OCI-M1 (cell line): ENCODE measurements at regions not wholly inside any gene's neighbourhood (a gene's known extent, or its start where the extent isn't known, plus 50 kb on each side); places are given as distances from the start of the nearest gene placed in this dataset.
"Not testable (repeated sequence)": the region's sequence is repeated elsewhere in the genome, so short reads cannot be mapped to it uniquely, and the experiment has no call there.

ENCODE experiments used
- DNase-seq: peaks from one replicate; lab custom pipeline; 2025; lab: John Stamatoyannopoulos, UW

DNA sequence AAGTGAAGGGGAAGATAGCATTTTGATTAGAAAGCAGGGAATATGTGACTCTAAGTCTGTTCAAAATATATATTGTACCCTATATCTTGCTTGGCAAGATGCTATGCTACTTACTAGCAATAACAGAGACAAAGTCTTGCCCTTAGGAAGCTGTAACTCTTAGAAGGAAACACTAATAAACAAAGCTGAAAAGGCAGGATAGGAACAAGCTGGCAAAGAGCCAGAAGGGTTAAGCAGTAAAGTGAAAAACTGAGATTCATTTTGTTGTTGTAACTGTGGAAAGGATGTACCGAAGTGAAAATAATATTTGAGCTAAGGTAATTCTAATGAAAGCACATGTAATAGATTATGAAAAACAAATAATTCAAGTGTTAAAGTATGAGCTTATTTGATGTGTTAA, 527.1 kb upstream of the FLRT2 start:
- DNase-seq: no peak

DNA sequence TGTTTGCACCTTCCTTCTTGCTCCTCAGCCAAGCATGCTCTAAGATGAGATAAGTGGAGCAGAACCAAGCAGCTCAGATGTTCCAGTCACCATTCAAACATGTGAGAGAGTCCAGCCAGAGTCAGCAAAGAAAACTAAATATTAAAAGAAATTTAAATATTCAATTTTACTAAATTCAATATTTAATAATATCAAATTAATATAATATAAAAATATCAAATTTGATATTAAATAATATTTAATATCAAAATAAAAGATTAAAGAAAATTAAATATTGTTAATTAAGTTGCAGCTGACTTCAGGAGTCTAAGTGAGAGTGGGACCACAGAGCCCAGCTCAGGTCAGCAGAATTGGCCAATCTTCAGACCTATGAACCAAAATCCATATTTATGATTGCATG, 526.1 kb upstream of the FLRT2 start:
- no peak for DNase-seq

- no peak for DNase-seq
Observed at GRCh38 chr14:85009506-85009905, 520.4 kb upstream of the FLRT2 start.

DNA sequence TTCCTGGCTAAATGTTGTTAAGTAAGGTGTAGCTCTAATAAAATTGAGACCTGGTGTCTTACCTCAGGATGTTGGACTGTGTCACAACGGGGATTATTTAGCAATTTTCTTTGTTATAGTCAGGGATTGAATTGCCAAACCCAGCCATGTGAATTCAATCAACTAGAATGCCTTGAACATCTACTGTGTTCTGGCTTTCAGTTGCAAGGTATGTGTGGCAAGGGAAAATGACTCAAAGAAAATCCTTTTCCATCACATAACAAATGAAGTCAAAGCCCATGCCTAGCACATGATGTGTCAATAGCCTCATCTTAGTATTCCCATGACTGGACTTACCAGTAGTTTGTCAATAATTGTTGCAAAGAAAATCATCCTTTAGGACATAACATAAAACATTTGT, 519.8 kb upstream of the FLRT2 start:
- DNase-seq: no peak

DNA sequence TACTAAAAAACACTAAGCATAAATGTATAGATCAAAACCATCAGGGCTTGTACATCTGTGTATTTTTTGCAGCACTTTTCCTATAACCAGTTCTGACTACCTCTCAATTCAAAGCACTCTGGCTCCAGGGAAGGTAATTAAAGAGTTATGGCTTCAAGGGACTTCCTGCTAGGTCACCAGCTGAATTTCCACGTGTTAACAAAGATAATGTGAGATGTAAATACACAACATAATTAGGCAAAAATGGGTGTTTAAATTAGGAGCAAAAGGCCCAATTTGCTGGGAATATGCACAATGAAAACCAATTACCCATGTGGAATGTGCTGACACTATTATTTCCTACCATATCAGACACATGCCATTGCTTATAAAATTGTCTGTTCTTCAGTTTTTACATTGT, 513.4 kb upstream of the FLRT2 start:
- DNase-seq: no peak

DNA sequence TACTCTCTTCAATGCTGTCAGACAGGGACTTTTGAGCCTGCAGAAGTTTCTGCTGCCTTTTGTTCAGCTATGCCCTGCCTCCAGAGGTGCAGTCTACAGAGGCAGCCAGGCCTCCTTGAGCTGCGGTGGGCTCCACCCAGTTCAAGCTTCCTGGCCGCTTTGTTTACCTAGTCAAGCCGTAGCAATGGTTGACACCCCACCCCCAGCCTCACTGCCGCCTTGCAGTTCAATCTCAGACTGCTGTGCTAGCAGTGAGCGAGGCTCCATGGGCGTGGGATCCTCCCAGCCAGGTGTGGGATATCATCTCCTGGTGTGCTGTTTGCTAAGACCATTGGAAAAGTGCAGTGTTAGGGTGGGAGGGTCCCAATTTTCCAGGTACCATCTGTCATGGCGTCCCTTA, 506.1 kb upstream of the FLRT2 start:
- not testable (repeated sequence) for DNase-seq

GRCh38 chr14:85024931-85025330, 505.0 kb upstream of the FLRT2 start:
- DNase-seq: no peak

- no peak for DNase-seq
Observed at GRCh38 chr14:85027681-85028370, 502.1 kb upstream of the FLRT2 start.

DNA sequence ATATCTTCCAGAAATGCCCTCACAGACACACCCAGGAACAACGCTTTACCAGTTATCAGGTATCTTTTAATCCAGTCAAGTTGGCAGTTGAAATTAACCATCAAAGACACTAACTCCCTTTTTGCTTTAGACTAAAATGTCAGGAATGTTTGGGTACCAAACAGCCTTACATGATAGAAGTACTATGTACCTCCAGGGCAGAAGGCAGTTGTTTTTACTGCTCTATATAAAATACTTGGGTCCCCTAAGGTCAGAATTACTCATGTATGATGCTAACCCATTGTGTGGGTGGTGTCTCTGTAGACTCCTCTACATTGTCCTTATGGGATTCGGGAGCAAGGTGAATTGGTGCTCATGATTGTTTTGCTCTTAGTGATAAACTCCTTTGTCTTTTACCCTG, 492.5 kb upstream of the FLRT2 start:
- DNase-seq: no peak

GRCh38 chr14:85038526-85039352, 491.2 kb upstream of the FLRT2 start:
- DNase-seq: no peak

- no peak for DNase-seq
Observed at GRCh38 chr14:85039353-85039626, 490.7 kb upstream of the FLRT2 start.

- DNase-seq: no peak
Observed at GRCh38 chr14:85040046-85040685, 489.8 kb upstream of the FLRT2 start.

DNA sequence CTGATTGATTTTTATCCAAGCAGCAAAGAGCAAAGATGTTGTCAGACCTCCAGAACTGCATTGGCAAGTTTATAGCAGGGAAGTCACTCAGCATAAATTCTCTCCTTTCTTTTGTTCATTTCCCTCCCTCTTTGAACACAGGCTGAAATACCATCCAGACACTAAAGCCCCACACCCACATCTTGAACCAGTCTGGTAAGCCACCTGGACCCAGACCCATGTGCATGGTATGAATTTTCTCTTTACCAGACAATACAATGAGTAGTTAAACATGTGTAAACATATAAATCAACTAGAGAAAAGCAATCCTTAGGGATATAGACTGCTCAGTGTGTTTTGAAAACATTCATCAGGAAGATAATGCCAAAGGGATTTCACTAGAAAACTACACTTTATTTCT, 488.3 kb upstream of the FLRT2 start:
- no peak for DNase-seq

GRCh38 chr14:85042301-85042700, 487.6 kb upstream of the FLRT2 start:
- DNase-seq: no peak

GRCh38 chr14:85050180-85050579, 479.8 kb upstream of the FLRT2 start:
- no peak for DNase-seq

DNA sequence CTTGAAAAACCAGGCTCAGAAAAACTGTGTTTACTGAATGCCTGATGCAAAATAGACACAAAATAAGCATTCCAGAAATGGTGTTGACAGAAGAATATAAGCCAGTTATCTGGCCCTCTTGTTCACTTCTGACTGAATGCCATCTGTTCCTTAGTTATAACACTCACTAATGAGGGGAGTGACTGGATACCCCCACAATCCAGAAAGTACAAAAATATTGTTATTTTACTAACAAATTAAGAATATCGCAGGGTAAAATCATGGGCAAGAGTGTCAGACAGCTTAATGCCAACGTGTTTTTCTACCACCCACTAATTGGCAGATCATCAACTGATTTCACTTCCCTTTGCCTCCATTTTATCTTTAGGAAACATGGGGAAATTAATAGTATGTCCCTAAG, 477.3 kb upstream of the FLRT2 start:
- no peak for DNase-seq

DNA sequence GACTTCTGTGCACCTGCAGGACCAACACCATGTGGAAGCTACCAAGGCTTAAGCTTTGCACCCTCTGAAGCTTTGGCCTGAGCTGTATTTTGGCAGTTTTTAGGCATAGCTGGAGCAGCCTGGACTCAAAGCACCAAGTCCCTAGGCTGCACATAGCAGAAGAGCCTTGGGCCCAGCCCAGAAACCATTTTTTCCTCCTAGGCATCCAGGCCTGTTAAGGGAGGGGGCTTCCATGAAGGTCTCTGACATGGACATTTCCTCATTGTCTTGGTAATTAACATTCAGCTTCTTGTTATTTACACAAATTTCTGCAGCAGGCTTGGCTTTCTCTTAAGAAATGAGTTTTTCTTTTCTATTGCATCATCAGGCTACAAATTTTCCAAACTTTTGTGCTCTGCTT, 475.8 kb upstream of the FLRT2 start:
- DNase-seq: peak; percentile 15

DNA sequence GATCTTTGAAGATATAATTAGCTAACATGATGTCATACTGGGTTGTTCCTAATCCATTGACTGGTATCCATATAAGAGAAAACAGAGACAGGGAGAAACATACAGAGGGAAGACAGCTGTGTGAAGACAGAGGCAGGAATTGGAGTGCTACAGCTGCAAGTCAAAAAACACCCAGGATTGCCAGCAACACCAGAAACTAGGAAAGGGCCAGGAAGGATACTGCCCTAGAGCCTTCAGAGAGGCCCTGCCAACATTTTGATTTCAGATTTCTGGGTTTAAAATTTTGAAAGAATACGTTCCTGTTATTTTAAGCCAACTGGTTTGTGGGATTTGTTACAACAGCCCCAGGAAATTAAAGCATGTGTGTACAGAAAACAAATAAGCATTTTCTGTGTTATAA, 473.7 kb upstream of the FLRT2 start:
- DNase-seq: no peak

GRCh38 chr14:85057221-85057620, 472.7 kb upstream of the FLRT2 start:
- DNase-seq: no peak

GRCh38 chr14:85058150-85058549, 471.8 kb upstream of the FLRT2 start:
- DNase-seq: no peak

- no peak for DNase-seq
Observed at GRCh38 chr14:85060121-85060520, 469.8 kb upstream of the FLRT2 start.

GRCh38 chr14:85061256-85061655, 468.7 kb upstream of the FLRT2 start:
- DNase-seq: no peak

DNA sequence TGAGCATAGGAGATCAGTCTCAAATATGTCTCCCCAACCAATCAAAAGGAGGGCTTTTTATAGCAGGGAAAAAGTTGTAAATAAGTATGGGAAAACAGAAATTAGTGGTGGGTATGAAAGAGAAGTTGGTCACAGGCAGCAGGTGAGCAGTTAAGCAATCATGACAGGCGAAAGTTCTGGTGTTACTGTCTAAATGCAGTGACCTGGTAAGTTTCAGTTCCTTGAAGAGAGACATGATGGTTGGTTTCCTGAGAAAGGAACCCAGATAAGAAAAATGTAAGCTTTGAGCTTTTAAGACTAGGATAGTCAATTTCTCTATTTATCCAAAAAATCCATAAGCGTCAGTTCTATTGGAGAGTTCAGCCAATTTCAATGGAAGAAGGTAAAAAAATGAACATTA, 466.2 kb upstream of the FLRT2 start:
- DNase-seq: no peak
